Nephron progenitor cell (in vitro differentiated cells): ENCODE measurements at regions not wholly inside any gene's neighbourhood (a gene's known extent, or its start where the extent isn't known, plus 50 kb on each side); places are given as distances from the start of the nearest gene placed in this dataset.

ENCODE experiments used
- DNase-seq: peaks from one replicate; pipeline ENCODE4 v3.0.0; 2021
- H3K27ac Mint-ChIP-seq: 2 replicates; pipeline ENCODE4 v1.8.0; 2021; ENCODE audit warnings: mild to moderate bottlenecking, moderate library complexity, mixed read lengths
- H3K27me3 Mint-ChIP-seq: 2 replicates; pipeline ENCODE4 v1.8.0; 2021; ENCODE audit warnings: mild to moderate bottlenecking, low read depth, mixed read lengths; ENCODE audit not compliant: poor library complexity
- H3K36me3 Mint-ChIP-seq: 2 replicates; pipeline ENCODE4 v1.8.0; 2021; ENCODE audit warnings: low read depth, mixed read lengths
- H3K4me1 Mint-ChIP-seq: 2 replicates; pipeline ENCODE4 v1.8.0; 2021; ENCODE audit warnings: mixed read lengths
- H3K4me3 Mint-ChIP-seq: 2 replicates; pipeline ENCODE4 v1.8.0; 2021; ENCODE audit warnings: mild to moderate bottlenecking, moderate library complexity, mixed read lengths
- H3K9me3 Mint-ChIP-seq: 2 replicates; pipeline ENCODE4 v1.8.0; 2021; ENCODE audit warnings: mild to moderate bottlenecking, moderate library complexity, mixed read lengths
- TF ChIP-seq, protein P1 (sequence below): fragments of 200-600 bp; sonication (generic); IDR thresholded peaks from 2 replicates; pipeline ENCODE4 v1.5.0; 2021; ENCODE audit warnings: antibody characterized with exemption

DNA sequence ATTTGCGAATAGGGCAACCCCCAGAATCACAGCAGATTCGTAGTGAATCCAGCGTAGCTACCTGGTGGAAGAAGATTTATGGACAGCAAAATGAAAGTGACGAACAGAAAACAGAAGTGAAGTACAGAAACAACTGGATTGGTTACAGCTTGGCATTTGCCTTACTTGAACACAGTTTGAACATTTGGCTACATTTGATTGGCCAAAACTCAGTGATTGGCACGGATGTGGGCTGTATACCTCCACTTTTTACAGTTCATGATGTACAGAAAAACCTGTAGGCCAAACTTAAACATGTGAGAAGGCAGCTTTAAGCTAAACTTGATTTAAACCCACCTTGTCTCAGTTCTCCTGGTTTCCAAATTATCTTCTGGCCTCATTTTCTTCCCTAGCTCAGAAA lies 49.9 kb upstream of the AMN1 start:
- DNase-seq = no peak
- TF ChIP-seq, protein P1, sequence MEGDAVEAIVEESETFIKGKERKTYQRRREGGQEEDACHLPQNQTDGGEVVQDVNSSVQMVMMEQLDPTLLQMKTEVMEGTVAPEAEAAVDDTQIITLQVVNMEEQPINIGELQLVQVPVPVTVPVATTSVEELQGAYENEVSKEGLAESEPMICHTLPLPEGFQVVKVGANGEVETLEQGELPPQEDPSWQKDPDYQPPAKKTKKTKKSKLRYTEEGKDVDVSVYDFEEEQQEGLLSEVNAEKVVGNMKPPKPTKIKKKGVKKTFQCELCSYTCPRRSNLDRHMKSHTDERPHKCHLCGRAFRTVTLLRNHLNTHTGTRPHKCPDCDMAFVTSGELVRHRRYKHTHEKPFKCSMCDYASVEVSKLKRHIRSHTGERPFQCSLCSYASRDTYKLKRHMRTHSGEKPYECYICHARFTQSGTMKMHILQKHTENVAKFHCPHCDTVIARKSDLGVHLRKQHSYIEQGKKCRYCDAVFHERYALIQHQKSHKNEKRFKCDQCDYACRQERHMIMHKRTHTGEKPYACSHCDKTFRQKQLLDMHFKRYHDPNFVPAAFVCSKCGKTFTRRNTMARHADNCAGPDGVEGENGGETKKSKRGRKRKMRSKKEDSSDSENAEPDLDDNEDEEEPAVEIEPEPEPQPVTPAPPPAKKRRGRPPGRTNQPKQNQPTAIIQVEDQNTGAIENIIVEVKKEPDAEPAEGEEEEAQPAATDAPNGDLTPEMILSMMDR = no peak

More for the DNA sequence above, 49.9 kb upstream of the AMN1 start:
- H3K27ac Mint-ChIP-seq = no peak overlapping the region
- H3K4me1 Mint-ChIP-seq = peaks cover 22% of the 10 kb centered on the region
- no peaks in the 10 kb centered on the region for H3K36me3 Mint-ChIP-seq
- no peaks in the 10 kb centered on the region for H3K27me3 Mint-ChIP-seq
- H3K4me3 Mint-ChIP-seq = no peak overlapping the region
- H3K9me3 Mint-ChIP-seq = no peaks in the 10 kb centered on the region
